Smooth muscle cell (in vitro differentiated cells): ENCODE measurements at regions not wholly inside any gene's neighbourhood (a gene's known extent, or its start where the extent isn't known, plus 50 kb on each side); places are given as distances from the start of the nearest gene placed in this dataset.

ENCODE experiments used
- DNase-seq: peaks from one replicate; lab custom pipeline; 2025; ENCODE audit not compliant: unreplicated experiment; lab: John Stamatoyannopoulos, UW
- H2AFZ ChIP-seq: fragments of 200-600 bp; sonication (generic); 2 replicates; pipeline ENCODE4 v1.6.0; 2016; ENCODE audit warnings: antibody characterized with exemption, low read depth, mild to moderate bottlenecking
- H3F3A ChIP-seq: fragments of 200-600 bp; sonication (generic); 2 replicates; pipeline ENCODE4 v1.6.0; 2017; ENCODE audit warnings: antibody characterized with exemption, low read depth
- H3K27ac ChIP-seq: fragments of 200-600 bp; sonication (generic); 2 replicates; pipeline ENCODE4 v1.5.1; 2016; ENCODE audit warnings: low read depth, mild to moderate bottlenecking
- H3K27me3 ChIP-seq: fragments of 200-600 bp; sonication (generic); 2 replicates; pipeline ENCODE4 v1.6.1; 2016; ENCODE audit warnings: low read depth, mild to moderate bottlenecking
- H3K36me3 ChIP-seq: fragments of 200-600 bp; sonication (generic); 2 replicates; pipeline ENCODE4 v1.5.1; 2016; ENCODE audit warnings: low read depth
- H3K4me1 ChIP-seq: fragments of 200-600 bp; sonication (generic); 2 replicates; pipeline ENCODE4 v1.5.1; 2016; ENCODE audit warnings: low read depth
- H3K4me2 ChIP-seq: fragments of 200-600 bp; sonication (generic); 2 replicates; pipeline ENCODE4 v1.6.0; 2016; ENCODE audit warnings: mild to moderate bottlenecking
- H3K4me3 ChIP-seq: fragments of 200-600 bp; sonication (generic); 2 replicates; pipeline ENCODE4 v1.5.1; 2016; ENCODE audit warnings: mild to moderate bottlenecking
- H3K79me2 ChIP-seq: fragments of 200-600 bp; sonication (generic); 2 replicates; pipeline ENCODE4 v1.6.0; 2016; ENCODE audit warnings: low read depth, mild to moderate bottlenecking
- H3K9ac ChIP-seq: fragments of 200-600 bp; sonication (generic); 2 replicates; pipeline ENCODE4 v1.6.0; 2016; ENCODE audit warnings: low read depth
- H3K9me3 ChIP-seq: fragments of 200-600 bp; sonication (generic); replicated peaks from 2 replicates; pipeline ENCODE4 v1.5.1; 2016; ENCODE audit warnings: low read depth
- H4K20me1 ChIP-seq: fragments of 200-600 bp; sonication (generic); 2 replicates; pipeline ENCODE4 v1.6.0; 2016; ENCODE audit warnings: low read depth
- CTCF ChIP-seq: fragments of 200-600 bp; sonication (generic); IDR thresholded peaks from 2 replicates; pipeline ENCODE4 v1.5.1; 2017; ENCODE audit warnings: borderline replicate concordance, mild to moderate bottlenecking, antibody characterized with exemption; ENCODE audit not compliant: insufficient read depth, poor library complexity, severe bottlenecking
- WGBS: methylation state at CpG from one replicate; pipeline ENCODE4 v1.1.7; 2016; ENCODE audit warnings: low lambda C conversion rate; 5-methylcytosine and 5-hydroxymethylcytosine counted together

- Histone ChIP-seq H3K27me3 (no peaks in the 10 kb centered on the region), H3F3A (no peaks in the 10 kb centered on the region), H3K36me3 (no peaks in the 10 kb centered on the region), H3K27ac (no peak overlapping the region), H3K9me3 (no peaks in the 10 kb centered on the region), H3K4me3 (no peak overlapping the region), H3K4me1 (no peaks in the 10 kb centered on the region), H3K79me2 (no peaks in the 10 kb centered on the region), H4K20me1 (no peaks in the 10 kb centered on the region), H3K4me2 (no peak overlapping the region), H3K9ac (no peak overlapping the region), H2AFZ (no peak overlapping the region)
- no peak for TF ChIP-seq CTCF
- WGBS = 86% methylated on average over 3 of the region's 3 CpGs
- no peak for DNase-seq
These were observed 94.5 kb downstream of the SCP2D1 start for GRCh38 chr20:18908109-18908508.

- H4K20me1 ChIP-seq = no peaks in the 10 kb centered on the region
- H3K27ac ChIP-seq = no peak overlapping the region
- no peaks in the 10 kb centered on the region for H3K27me3 ChIP-seq
- H3F3A ChIP-seq = no peaks in the 10 kb centered on the region
- no peaks in the 10 kb centered on the region for H3K4me1 ChIP-seq
- H3K9me3 ChIP-seq = no peaks in the 10 kb centered on the region
- H3K9ac ChIP-seq = no peak overlapping the region
- no peak for DNase-seq
- H3K4me2 ChIP-seq = no peak overlapping the region
- no peak overlapping the region for H3K4me3 ChIP-seq
- no peaks in the 10 kb centered on the region for H3K79me2 ChIP-seq
- TF ChIP-seq CTCF = no peak
- H2AFZ ChIP-seq = no peak overlapping the region
- H3K36me3 ChIP-seq = no peaks in the 10 kb centered on the region
These were observed 95.7 kb downstream of the SCP2D1 start for GRCh38 chr20:18909254-18909653.

- Histone ChIP-seq H4K20me1 (no peaks in the 10 kb centered on the region), H3K27me3 (no peaks in the 10 kb centered on the region), H3K4me3 (no peak overlapping the region), H3K9ac (no peak overlapping the region), H2AFZ (no peak overlapping the region), H3F3A (no peaks in the 10 kb centered on the region), H3K36me3 (no peaks in the 10 kb centered on the region), H3K9me3 (no peaks in the 10 kb centered on the region), H3K4me2 (no peak overlapping the region), H3K27ac (no peak overlapping the region), H3K79me2 (no peaks in the 10 kb centered on the region), H3K4me1 (no peaks in the 10 kb centered on the region)
- DNase-seq = no peak
- no peak for TF ChIP-seq CTCF
- 91% methylated on average over 1 of the region's 1 CpG for WGBS
These were observed 100.1 kb downstream of the SCP2D1 start for GRCh38 chr20:18913701-18914100.

GRCh38 chr20:18914796-18915195 is 101.2 kb downstream of the SCP2D1 start:
- 83% methylated on average over 2 of the region's 2 CpGs for WGBS
- H3K9ac ChIP-seq = no peak overlapping the region
- no peaks in the 10 kb centered on the region for H3K9me3 ChIP-seq
- no peak for TF ChIP-seq CTCF
- H3K4me1 ChIP-seq = no peaks in the 10 kb centered on the region
- DNase-seq = no peak
- H3K27me3 ChIP-seq = no peaks in the 10 kb centered on the region
- H3K27ac ChIP-seq = no peak overlapping the region
- H4K20me1 ChIP-seq = no peaks in the 10 kb centered on the region
- H3K4me3 ChIP-seq = no peak overlapping the region
- H3K36me3 ChIP-seq = no peaks in the 10 kb centered on the region
- no peak overlapping the region for H2AFZ ChIP-seq
- H3K79me2 ChIP-seq = no peaks in the 10 kb centered on the region
- no peak overlapping the region for H3K4me2 ChIP-seq
- H3F3A ChIP-seq = no peaks in the 10 kb centered on the region
